Activated CD4-positive, CD25-positive, alpha-beta regulatory T cell treated with anti-CD3 and anti-CD28 coated beads, Interleukin-2, amount 50 U/mL, for 24 hours (primary cell): ENCODE measurements at regions not wholly inside any gene's neighbourhood (a gene's known extent, or its start where the extent isn't known, plus 50 kb on each side); places are given as distances from the start of the nearest gene placed in this dataset.

ENCODE experiments used
- ATAC-seq, 2 donors: fragments of 150-1000 bp; cut with Tn5 transposase; one replicate each; pipeline ENCODE4 v1.10.0; 2021; ENCODE audit warnings: mild to moderate bottlenecking in 1 of 2, moderate library complexity in 1 of 2

DNA sequence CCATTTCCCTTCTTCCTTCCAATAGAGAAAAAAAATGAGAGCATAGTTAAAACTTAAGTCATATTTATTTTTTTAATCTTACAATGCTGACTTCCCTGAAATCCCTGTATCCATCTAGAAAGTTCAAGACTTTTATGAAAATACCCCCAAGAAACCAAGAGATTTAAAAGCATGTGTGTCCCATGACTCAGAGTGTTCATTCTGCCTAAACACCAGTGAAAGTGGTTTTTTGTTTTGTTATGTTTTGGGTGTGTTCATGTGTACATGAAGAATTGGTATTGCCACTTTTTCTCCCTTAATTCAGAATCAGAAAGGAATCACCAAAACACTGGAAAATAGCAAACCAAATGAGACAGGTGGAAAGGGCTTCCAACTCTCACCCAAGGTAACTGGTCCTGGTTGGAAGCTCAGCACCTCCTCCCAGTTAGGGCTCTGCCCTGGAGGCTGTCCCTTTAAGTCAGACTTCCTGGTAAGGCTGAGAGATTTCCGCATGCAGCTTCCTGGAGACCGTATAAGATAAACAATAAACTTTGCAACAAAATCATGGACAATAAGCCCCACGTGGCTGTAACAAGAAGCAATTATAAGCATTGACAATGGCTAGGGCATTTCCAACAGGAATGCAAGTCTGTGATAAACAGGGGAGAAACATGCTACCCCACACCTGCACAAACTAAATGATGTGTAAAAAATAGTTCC lies 121.9 kb upstream of the ARHGEF3 start:
- ATAC-seq: peak in 1 of 2 donors; percentile 28

DNA sequence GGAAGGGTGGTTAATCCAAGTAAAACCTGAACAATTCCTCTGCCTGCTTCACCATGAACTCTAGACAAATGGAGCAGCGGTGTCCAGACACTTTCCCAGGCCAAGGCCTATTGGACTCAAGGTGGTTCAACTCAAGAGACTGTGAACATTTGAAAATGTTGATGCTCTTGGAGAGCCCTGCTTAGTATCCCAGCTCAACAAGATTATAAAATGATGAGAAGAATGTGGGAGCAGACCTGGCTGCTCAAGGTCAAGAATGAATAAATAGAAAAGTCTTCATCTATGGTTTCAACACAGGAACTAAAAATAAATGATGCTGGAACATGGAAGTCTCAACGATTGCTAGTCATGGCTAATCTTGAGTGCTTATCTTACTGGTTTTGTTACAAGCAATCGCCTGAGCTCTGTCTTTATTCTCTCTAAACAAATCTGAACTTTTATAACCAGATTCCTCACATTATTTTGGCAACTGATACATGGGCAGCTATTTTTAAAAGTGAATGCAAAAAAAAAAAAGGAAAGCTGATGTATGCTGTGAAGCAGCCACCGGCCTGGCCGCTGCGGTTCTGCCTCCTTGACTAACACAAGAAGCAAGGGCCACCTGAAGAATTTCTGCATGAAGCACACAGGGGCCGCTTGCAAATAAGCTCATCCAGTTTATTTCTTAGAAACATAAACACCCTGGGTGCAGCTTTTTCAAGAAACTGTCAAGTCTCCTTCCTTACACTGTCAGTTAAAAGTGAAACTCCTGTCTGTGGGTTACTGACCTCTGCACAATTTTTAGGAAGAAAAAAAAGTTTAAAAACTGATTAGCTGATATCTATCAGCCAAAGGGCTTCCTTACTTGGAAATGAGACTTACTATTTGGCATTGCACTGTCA lies 120.1 kb upstream of the ARHGEF3 start:
- no peak for ATAC-seq

DNA sequence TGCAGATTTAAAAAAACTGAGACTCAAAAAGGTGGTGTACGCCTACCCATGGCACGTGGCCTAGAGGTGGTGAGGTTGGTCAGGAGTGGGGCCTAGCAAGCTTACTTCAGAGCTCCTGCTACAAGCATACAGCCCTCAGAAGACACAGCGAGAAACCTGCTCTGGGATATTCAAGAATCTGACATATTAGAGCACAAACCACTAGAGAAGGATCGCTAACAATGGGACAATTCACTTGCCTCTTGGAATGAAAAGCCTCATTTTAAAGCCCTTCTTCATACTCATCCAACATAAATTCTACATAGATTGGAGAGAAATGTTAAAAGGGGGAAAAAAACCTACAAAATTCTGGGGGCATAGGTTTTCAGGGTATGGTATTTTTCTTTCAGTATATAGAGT lies 118.0 kb upstream of the ARHGEF3 start:
- ATAC-seq: no peak

DNA sequence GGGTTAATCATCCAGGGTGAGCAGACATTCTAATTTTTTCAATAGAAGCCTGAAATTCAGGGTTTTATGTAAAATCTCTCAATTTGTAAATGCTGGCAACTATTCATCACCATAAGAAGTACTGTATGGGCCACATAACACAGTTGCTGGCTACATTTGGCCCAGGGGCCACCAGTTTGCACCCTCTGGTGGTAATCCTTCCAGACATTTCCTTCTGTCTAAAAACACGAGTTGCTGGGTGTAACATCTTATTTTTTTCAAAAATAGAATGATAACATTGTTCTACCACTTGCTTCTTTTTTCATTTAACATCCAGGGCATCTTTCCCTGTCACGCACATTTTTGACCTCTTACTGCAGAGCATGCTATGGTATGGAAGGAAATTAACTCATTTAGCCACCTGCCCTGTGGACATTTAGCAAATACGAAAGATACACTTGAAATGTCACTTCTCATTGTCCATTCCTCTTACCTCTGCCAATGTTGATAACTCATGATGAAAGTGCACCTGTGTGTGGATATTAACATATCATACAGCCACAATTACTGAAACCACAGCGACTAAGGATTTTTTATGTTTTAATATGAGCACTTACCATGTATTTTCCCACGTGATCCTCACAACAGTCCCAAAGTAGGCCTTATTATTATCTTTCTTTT lies 117.5 kb upstream of the ARHGEF3 start:
- no peak for ATAC-seq

DNA sequence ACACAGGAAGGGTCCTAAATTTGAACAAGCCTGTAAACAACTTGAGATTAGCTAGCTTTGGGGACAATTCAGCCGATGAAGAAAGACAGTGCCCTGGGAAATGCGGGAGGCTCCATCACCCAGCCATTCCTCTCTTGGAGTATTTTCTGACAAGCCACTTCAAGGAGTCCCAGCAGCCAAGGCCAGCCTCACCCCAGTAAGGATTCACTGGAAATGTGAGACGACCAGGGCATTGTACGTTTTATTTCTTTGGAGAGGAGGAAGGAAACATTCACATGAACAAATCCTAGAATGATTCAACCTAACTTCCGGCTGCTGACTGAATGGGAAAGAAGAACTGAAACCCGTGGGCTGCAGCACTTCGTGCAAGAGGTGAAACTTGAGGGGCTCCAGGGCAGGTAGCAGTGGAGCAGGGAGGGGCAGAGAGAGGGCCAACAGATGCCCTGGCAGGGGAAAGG lies 116.4 kb upstream of the ARHGEF3 start:
- peak; percentile 32 to 44 for ATAC-seq

DNA sequence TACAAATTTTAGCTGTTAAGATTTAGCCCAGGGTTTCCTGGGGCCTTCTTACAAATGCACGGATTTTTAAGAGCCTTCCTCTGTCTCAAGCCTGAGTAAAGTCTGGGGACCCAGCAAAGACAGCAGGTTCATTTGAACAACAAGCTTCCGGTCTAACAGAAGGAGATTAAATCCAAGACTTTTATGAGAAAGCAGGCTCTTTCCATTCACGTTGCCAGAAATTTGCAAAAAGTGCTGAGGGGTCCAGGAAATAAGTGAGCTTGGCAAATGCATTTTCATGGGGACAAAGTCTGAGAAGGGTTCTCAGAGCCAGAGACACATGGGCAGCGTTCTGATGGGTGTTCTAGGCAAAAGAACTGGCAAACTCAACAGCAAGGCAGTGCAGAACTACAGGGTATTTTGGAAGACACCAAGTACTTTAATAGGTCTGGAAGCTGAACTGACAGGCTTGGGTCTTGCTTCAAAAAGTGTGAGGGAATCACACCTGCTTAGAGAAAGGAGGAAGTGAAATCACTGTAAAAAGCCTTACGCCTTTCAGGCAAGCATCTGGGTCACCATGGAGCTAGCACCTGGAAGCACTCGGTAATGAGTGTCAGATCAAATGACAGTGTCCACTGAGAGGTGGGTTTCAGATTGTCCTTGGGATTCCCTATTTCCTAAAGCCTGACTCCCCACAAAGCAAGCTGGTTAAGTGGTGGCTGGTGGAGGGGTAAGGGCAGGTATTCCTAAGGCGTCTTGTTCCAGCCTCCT lies 115.8 kb upstream of the ARHGEF3 start:
- no peak for ATAC-seq

DNA sequence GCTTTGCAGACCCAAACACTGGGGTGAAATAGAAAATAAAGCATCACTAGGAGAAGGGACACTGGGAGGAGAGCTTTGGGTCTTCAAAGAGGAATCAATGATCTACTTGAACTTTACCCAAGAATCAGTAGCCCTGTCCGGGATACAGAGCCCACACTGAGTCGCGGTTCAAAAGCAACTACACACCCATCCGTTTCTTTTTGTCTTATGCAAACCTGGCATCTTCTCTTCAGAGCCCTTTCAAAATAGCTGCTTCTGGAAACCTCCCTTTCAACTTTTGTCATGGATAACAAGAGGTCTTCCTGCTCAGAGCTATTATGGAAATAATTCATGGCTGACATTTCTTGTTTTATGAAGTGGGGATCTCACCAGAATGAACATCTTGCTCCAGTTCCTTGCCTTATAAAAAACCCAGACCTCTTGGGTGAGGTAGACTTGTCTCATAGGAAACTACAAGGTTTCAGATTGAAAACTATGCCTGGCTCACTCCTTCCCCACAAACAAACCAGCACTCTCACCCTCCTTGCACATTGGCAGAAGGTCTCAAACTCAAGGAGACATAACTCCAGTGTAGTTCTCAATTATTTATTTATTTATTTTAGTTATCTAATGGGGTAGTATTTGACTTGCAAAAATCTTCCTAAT lies 115.1 kb upstream of the ARHGEF3 start:
- no peak for ATAC-seq

DNA sequence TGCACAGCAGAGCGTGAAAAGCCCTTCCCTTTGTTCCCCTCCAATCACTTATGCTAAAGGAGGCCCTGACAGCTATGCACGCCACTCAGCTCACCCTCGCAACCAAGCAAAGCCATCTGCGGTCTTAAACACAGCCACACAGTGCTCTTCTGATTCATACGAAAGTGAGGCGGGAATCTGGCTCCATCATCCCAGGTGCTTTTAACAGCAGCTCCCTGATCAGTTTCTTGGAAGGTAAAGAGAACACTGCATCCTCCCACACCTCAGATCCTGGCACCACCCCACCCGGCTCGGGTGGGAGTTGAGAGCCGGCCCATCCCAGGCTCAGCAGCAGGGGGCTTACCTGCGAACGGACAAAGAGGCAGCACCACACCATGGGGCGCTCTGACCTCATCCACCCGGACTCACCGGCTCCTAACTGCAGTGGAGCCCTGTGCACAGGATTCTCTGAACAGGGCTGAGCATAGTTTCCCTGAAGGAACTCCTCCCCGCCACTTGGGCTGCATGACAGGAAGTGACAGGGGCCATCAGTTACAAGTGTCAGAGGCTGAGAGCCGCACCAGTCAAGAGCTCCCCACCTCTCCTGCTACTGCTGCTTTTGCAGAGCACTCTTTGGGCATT lies 114.3 kb upstream of the ARHGEF3 start:
- ATAC-seq: peak; percentile 80 to 87

DNA sequence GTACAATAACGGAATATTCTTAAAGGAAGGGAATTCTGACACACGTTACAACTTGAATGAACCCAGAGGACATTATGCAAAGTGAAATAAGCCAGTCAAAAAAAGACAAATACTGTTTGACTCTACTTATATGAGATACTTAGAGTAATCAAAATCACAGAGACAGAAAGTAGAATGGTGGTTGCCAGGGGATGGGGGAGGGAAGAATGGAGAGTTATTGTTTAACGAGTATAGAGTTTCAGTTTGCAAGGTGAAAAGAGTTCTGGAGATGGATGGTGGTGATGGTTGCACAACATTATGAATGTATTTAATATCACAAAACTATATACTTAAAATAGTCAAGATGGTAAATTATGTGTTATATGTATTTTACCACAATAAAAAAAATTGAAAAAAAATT lies 112.9 kb upstream of the ARHGEF3 start:
- no peak for ATAC-seq

DNA sequence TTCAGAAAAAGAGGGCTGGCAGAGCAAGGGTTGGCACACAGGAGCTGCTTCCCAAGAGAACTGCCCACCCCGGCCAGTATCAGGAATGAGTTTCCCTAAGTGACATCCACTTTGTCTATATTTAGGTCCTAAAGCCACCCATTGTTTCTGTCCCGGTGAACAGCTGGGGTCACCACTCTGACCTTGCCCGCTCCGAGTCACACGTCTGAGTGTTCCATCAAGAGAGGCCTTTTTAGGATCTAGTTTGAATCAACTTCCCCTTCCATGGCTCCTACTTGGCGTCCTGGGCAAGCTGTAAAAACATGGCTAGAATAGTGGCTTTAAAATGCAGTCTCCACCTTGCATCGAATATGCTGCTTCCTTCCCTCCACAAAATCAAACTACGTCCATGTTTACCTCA lies 109.6 kb upstream of the ARHGEF3 start:
- no peak for ATAC-seq

DNA sequence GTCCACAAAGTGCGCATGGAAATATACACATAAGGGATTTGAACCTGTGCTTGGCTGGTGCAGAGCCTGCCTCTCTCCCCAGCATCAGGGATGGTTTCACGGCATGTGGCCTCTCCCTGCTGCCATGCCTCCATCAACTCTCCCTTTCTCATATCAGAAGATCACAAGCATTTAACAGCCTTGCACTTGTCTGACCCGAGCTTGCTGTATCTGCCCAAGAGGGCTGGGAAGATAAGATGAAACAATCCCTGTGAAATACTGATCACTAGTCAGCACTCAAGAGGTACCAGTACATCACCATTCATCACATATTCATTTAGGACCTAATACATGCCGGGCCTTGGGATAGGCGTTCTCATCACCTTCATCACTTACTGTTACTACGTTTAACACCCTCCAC lies 107.6 kb upstream of the ARHGEF3 start:
- ATAC-seq: no peak

DNA sequence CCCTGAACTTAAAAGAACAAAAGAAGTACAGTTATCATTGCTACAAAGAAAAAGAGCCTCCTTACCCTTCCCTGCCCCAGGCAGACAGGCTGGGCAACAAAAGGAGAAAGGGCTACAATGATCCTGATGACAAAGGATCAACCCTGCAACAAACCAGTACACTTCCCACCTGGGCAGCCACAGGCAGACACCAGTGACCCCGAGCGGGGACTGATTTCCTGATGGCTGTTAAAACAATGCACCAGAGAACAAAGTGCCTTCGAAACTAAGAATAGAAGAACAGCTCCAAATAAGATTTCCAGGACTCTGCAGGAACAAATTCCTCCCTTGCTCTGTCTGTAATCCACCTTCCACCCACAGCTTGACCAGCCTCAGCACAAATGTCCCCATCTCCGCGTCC lies 106.3 kb upstream of the ARHGEF3 start:
- ATAC-seq: no peak

DNA sequence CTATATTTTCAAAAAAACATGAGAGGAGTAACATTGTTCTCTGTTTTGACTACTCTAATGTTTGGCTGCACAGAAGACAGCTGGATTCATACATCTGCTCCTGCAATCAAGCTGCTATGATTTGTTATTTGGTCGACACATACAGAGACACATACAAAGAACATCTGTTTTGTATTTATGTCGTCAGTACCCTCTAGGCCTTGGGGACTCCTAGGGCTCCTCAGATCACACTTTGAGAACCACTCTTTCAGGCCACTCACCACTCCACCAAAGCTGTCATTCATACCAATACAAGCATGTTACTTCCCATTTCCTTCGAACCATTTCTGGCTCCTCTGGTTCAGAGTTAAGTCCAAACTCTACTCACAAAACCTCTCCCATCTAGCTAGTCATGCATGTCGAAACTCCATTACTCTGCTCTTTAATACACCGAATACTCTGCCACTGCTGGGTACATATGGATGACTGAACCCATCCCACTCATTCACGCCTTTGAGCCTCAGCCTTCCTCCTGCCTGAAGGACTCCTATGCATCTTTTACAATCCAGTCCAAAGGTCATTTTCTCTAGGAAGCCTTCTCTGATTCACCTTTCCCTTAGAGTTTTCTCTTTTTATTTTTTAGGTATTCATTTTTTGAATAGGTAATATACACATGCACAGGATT lies 102.9 kb upstream of the ARHGEF3 start:
- no peak for ATAC-seq

DNA sequence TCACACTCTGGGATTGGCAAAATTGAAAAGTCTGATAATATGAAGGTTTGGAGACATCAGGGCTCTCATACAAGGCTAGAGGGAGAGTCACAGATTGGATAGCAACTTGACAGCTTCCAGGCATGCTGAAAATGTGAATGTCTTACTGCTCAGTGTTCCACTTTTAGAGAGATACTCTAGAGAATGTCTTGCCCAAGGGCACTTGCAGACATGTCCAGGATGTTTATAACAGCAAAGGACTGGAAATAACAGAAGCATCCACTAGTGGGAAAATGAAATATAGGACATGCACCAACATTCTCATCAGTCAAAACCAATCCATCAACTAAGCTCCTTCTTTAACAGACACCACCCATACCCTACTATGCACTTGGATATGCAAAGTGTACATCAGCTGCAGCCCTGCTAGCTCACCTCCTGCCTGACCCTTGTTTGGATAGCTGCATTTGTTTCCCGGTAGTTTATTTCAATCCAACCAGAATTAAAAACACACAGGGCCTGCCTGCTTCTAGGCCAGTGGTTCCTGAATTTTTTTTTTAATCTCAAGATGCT lies 101.6 kb upstream of the ARHGEF3 start:
- no peak for ATAC-seq

DNA sequence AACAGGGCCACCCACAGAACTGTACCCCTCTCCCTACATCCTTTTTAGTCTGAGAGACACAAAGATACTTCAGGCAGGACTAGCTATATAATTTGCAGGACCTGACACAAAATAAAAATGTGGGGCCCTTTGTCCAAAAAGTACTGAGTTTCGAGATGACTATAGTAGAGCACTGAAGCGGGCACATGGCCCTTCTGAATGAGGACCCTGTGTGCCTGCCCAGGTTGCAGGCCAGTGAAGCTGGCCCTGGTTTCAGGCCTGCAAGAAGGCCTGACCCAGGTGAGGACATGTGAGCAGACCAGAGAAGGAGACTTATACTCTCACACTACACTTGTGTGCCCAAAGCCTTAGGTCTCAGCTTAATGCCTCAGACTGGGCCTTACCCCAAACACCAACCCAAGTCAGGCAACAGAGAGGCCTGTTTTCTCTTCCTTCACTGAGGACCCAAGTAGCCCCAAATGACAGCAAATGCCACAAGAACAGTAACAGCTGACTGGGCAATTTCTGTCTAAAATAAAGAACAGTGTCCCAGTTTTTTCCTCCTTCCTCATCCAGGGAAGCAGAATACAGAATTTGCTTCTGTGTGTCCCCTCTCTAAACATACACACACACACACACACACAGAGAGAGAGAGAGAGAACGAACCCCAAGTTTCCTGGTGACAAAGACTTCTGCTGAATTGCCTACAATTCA lies 100.9 kb upstream of the ARHGEF3 start:
- no peak for ATAC-seq

DNA sequence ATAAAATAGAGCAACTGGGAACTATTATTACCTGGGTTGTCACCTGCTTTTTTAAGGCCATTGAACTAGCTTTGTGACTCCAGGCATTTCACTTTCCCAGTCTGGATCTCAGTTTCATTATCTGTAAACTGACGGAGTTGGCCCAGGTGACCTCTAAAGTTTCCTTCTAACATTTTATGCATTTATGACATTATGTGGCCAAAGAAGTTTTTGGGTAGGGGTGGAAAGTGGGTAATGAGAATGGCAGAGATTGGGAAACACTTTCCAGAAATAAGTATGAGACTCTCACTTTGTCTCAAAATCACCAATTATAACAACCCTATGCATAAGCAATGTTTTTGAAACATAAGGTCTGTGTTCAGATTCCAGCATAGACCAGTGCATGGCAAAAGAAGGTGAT lies 99.1 kb upstream of the ARHGEF3 start:
- ATAC-seq: no peak

DNA sequence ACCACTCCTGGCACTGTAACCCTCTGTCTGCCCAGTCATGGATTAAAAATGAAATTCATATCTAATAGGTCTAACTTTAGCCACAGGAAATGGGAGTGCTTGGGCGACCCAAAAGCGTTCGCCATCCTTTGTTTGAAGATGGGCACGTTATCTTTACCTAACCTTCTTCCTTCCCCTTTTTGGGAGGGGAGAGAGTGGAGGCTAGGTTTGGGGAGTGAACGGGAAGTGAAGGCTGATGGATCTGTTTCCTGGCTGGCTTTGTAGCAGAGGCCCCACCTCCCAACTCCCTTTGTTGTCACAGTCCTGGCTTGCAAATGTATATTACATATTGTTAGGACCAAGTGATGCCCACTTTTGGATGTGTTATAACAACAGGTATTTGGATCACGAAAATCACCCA lies 98.1 kb upstream of the ARHGEF3 start:
- ATAC-seq: no peak

DNA sequence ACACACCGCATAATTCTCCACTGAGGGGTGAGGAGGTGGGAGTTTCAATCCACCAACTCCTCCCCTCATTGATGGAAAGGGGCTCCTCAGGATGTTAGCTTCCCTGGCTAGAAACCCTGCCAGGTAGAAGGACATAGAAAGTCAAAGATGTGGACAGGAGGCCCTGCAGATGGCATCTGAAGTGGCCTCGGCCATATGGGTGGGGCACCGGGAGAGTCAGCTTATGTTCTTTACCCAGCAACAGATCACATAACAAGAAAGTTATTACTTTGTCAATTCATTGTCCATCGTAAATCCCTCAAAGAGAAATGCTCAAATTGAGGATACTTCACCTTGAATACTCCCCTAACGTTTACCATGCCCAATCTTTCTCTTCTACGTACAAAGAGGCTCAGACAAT lies 97.3 kb upstream of the ARHGEF3 start:
- no peak for ATAC-seq

DNA sequence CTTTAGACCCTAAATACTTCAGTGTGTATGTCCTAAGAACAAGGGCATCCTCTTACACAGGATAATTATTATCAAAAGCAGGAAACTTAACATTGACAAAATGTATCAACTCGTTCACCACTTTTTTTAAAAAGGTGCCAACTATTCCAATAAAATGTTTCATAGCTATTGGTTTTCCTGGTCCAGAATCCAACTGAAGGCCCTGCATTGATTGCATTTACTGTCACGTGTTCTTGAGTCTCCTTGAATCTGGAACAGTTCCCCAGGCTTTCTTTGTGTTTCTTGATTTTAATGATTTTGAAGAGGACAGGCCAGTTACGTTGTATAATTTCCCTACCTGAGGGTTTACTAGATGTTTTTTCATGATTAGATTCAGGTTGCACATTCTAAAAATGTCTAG lies 94.6 kb upstream of the ARHGEF3 start:
- ATAC-seq: no peak

DNA sequence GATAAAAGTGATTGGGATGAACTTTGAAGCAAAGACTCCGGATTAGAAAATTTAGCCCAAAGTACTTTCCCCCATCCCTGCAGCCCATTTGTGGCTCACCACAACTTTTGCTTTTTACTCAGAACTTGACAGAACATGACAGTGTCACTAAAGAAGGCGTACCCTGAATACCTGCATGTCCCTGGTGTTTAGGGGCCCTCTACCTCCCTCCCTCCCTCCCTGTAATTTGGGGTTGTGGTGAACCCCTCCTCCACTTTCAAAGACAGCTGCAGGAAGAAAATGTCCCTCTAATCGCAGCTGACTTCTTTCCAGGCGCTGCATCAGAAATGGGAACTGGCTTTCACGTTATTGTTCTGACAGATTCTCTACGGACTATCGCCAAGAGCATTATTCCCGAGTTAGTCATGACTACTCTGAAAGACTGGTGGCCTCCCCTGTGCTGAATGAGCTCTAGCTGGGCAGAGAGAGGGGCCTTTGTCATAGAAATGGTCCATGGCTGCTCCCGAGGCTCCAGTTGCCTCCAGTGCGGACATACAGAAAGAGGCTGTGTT lies 93.2 kb upstream of the ARHGEF3 start:
- peak in 1 of 2 donors; percentile 42 for ATAC-seq
